OCI-LY7 (cell line): ENCODE measurements at regions not wholly inside any gene's neighbourhood (a gene's known extent, or its start where the extent isn't known, plus 50 kb on each side); places are given as distances from the start of the nearest gene placed in this dataset.

ENCODE experiments used
- BruUV-seq: library from RNA; stranded (reverse); fragments of 400-500 nt; replicated peaks from 2 replicates; lab custom pipeline; 2021; lab: Mats Ljungman, UMichigan
- CTCF ChIA-PET: fragments of 300-600 bp; sonication (Branson Sonifier 250); formaldehyde crosslinking; loops from one replicate; lab custom pipeline; 2022; ENCODE audit warnings: antibody characterized with exemption; ENCODE audit not compliant: unreplicated experiment; lab: Charles Lee
- POLR2A ChIA-PET: fragments of 300-600 bp; sonication (Branson Sonifier 250); formaldehyde crosslinking; loops from one replicate; lab custom pipeline; 2022; ENCODE audit warnings: antibody characterized with exemption; lab: Charles Lee
- DNase-seq: peaks from one replicate; pipeline ENCODE4 v3.0.0-alpha.2; 2015; ENCODE audit warnings: low spot score
- H2AFZ ChIP-seq: fragments of 200-600 bp; sonication (generic), shearing (Covaris generic); 2 replicates; pipeline ENCODE4 v1.6.1; 2014; ENCODE audit warnings: mild to moderate bottlenecking, antibody characterized with exemption, low read length, moderate library complexity
- H3K27ac ChIP-seq: fragments of 200-600 bp; sonication (generic); 2 replicates; pipeline ENCODE4 v1.5.1; 2014; ENCODE audit warnings: mixed run types, low read depth, mild to moderate bottlenecking, moderate library complexity, low read length, inconsistent platforms; ENCODE audit not compliant: poor library complexity, severe bottlenecking
- H3K36me3 ChIP-seq: fragments of 200-600 bp; sonication (generic); 2 replicates; pipeline ENCODE4 v1.6.1; 2014; ENCODE audit warnings: mild to moderate bottlenecking, antibody characterized with exemption, low read length, moderate library complexity, mixed read lengths; ENCODE audit not compliant: insufficient read depth
- H3K4me1 ChIP-seq: fragments of 200-600 bp; sonication (generic); 2 replicates; pipeline ENCODE4 v1.5.1; 2014; ENCODE audit warnings: mild to moderate bottlenecking, low read length; ENCODE audit not compliant: insufficient read depth, poor library complexity, severe bottlenecking
- H3K4me2 ChIP-seq: fragments of 200-600 bp; sonication (generic); 2 replicates; pipeline ENCODE4 v1.6.1; 2014; ENCODE audit warnings: mild to moderate bottlenecking, low read length
- H3K4me3 ChIP-seq: fragments of 200-600 bp; sonication (generic); 2 replicates; pipeline ENCODE4 v1.5.1; 2014; ENCODE audit warnings: mild to moderate bottlenecking, low read depth, low read length; ENCODE audit not compliant: poor library complexity, severe bottlenecking
- H3K79me2 ChIP-seq: fragments of 200-600 bp; sonication (generic); 2 replicates; pipeline ENCODE4 v1.6.1; 2016; ENCODE audit warnings: low read depth, mild to moderate bottlenecking, low read length, moderate library complexity, mixed read lengths; ENCODE audit not compliant: insufficient read depth
- H3K9me2 ChIP-seq: fragments of 200-600 bp; sonication (generic); 2 replicates; pipeline ENCODE4 v1.6.1; 2016; ENCODE audit warnings: mild to moderate bottlenecking, low read length, mixed read lengths; ENCODE audit not compliant: insufficient read depth
- H3K9me3 ChIP-seq: fragments of 200-600 bp; sonication (generic); 2 replicates; pipeline ENCODE4 v1.6.1; 2014; ENCODE audit warnings: mild to moderate bottlenecking, mixed run types, low read length, mixed read lengths
- H4K20me1 ChIP-seq: fragments of 200-600 bp; sonication (generic); 2 replicates; pipeline ENCODE4 v1.6.1; 2014; ENCODE audit warnings: mild to moderate bottlenecking, antibody characterized with exemption, low read length, moderate library complexity, mixed read lengths; ENCODE audit not compliant: insufficient read depth
- EZH2phosphoT487 ChIP-seq: fragments of 200-600 bp; sonication (generic); IDR thresholded peaks from 2 replicates; pipeline ENCODE4 v1.6.1; 2018; ENCODE audit warnings: low read depth, borderline replicate concordance, mild to moderate bottlenecking, mixed run types, antibody characterized with exemption, low read length, moderate library complexity, mixed read lengths
- intact Hi-C: fragments of 100-400 bp; cut with micrococcal nuclease; formaldehyde crosslinking; loops from one replicate; pipeline ENCODE4 v1.10.0; 2022; ENCODE audit not compliant: unreplicated experiment
- TF ChIP-seq, protein P1 (sequence below): fragments of 200-600 bp; sonication (generic); conservative IDR thresholded peaks from 2 replicates; pipeline ENCODE4 v1.5.1; 2014; ENCODE audit warnings: mild to moderate bottlenecking, antibody characterized with exemption, low read length, moderate library complexity, mixed read lengths

- no peaks in the 10 kb centered on the region for H3K9me3 ChIP-seq
- TF ChIP-seq, protein P1, sequence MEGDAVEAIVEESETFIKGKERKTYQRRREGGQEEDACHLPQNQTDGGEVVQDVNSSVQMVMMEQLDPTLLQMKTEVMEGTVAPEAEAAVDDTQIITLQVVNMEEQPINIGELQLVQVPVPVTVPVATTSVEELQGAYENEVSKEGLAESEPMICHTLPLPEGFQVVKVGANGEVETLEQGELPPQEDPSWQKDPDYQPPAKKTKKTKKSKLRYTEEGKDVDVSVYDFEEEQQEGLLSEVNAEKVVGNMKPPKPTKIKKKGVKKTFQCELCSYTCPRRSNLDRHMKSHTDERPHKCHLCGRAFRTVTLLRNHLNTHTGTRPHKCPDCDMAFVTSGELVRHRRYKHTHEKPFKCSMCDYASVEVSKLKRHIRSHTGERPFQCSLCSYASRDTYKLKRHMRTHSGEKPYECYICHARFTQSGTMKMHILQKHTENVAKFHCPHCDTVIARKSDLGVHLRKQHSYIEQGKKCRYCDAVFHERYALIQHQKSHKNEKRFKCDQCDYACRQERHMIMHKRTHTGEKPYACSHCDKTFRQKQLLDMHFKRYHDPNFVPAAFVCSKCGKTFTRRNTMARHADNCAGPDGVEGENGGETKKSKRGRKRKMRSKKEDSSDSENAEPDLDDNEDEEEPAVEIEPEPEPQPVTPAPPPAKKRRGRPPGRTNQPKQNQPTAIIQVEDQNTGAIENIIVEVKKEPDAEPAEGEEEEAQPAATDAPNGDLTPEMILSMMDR, result no peak
- no peak for TF ChIP-seq EZH2phosphoT487
- H3K9me2 ChIP-seq, result no peaks in the 10 kb centered on the region
- no peaks in the 10 kb centered on the region for H3K4me1 ChIP-seq
- H4K20me1 ChIP-seq, result no peaks in the 10 kb centered on the region
- no peak overlapping the region for H2AFZ ChIP-seq
- no peak overlapping the region for H3K4me3 ChIP-seq
- no peaks in the 10 kb centered on the region for H3K36me3 ChIP-seq
- intact Hi-C loops, result no loop called here
- H3K4me2 ChIP-seq, result no peak overlapping the region
- CTCF ChIA-PET, result no interaction called here
- no TSS peak for BruUV-seq
- no peak overlapping the region for H3K27ac ChIP-seq
- H3K79me2 ChIP-seq, result no peaks in the 10 kb centered on the region
- POLR2A ChIA-PET, result no interaction called here
- no peak for DNase-seq
Measured at GRCh38 chr12:129964300-129964699, 60.5 kb upstream of the TMEM132D start.

- BruUV-seq, result no TSS peak
- Histone ChIP-seq H3K4me3 (no peak overlapping the region), H2AFZ (no peak overlapping the region), H3K4me1 (no peaks in the 10 kb centered on the region), H3K9me3 (no peaks in the 10 kb centered on the region), H3K36me3 (no peaks in the 10 kb centered on the region), H3K27ac (no peak overlapping the region), H3K79me2 (no peaks in the 10 kb centered on the region), H3K9me2 (no peaks in the 10 kb centered on the region), H4K20me1 (no peaks in the 10 kb centered on the region), H3K4me2 (no peak overlapping the region)
- TF ChIP-seq, protein P1, result no peak
- TF ChIP-seq EZH2phosphoT487, result no peak
- intact Hi-C loops, result no loop called here
- no peak for DNase-seq
- POLR2A ChIA-PET, result no interaction called here
- CTCF ChIA-PET, result no interaction called here
Measured at GRCh38 chr12:129964826-129965457, 61.1 kb upstream of the TMEM132D start.

DNA sequence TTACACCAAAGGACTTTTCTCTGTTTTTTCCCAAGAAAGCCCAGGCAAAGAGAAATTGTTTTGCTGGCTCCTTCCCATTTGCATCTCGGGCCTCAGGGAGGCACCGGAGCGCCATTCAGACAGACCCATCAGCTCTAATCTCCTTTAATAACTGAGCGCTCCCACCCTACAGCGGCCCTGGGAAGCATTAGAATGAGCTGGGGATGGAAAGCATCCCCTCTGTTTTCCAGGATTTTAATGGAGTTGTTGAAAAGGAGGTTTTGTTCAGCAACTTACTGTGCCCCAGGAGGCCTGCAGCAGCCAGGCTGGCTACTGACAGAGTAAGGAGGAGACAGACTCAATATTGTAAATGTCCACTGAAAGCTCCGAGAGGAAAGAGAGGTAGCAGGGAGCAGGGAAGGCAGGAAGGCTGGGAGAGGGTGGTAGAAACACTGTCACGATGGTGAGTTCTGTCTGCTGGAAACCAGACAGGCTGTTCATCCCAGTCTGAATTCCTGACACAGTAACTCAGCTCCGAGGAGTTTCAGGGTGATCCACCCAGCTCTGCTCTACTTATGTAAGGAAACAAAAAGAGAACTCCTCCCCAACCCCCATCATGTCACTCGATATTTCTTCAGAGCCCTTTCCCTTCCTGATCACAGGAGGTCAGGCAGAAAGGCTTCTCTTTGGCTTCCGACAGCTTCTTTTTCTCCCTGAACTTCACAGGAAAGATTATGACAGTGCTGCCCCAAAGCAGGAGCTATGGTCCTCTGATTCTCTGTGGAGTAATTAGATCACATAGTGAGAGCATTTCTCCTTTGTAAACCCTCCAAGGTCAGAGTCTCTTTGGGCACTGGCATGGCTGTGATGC lies 62.5 kb upstream of the TMEM132D start:
- Histone ChIP-seq H3K36me3 (no peaks in the 10 kb centered on the region), H2AFZ (no peak overlapping the region), H3K4me1 (no peaks in the 10 kb centered on the region), H3K4me2 (no peak overlapping the region), H3K4me3 (no peak overlapping the region), H3K9me3 (no peaks in the 10 kb centered on the region), H3K9me2 (no peaks in the 10 kb centered on the region), H3K79me2 (no peaks in the 10 kb centered on the region), H3K27ac (no peak overlapping the region), H4K20me1 (no peaks in the 10 kb centered on the region)
- no TSS peak for BruUV-seq
- ChIA-PET POLR2A (interaction anchor here (0.7 kb wide), 1 partner anchor 16 kb away, joined by 3 read pairs; no protein-coding TSS in a partner anchor), CTCF (no interaction called here)
- DNase-seq, result no peak
- TF ChIP-seq, protein P1, result no peak
- TF ChIP-seq EZH2phosphoT487, result no peak
- intact Hi-C loops, result no loop called here
